ENCODE measurements at regions not wholly inside any gene's neighbourhood (a gene's known extent, or its start where the extent isn't known, plus 50 kb on each side); places are given as distances from the start of the nearest gene placed in this dataset.
"Not testable (repeated sequence)": the region's sequence is repeated elsewhere in the genome, so short reads cannot be mapped to it uniquely, and the experiment has no call there.

GRCh38 chr11:80778941-80779340, 1338.1 kb upstream of the TENM4 start:
- DNase-seq (ENCODE audit: low read depth): no peak

GRCh38 chr11:80778432-80778831, 1337.6 kb upstream of the TENM4 start:
- DNase-seq (ENCODE audit: low read depth): no peak

- DNase-seq (ENCODE audit: low read depth): no peak
Measured at GRCh38 chr11:80773919-80774318, 1333.1 kb upstream of the TENM4 start.

- DNase-seq (ENCODE audit: low read depth): no peak
Measured at GRCh38 chr11:80771017-80771416, 1330.2 kb upstream of the TENM4 start.

- no peak for DNase-seq (ENCODE audit: low read depth)
Measured at GRCh38 chr11:80758787-80759186, 1318.0 kb upstream of the TENM4 start.

GRCh38 chr11:80748207-80748925, 1307.5 kb upstream of the TENM4 start:
- no peak for DNase-seq (ENCODE audit: low read depth)

GRCh38 chr11:80746300-80746699, 1305.5 kb upstream of the TENM4 start:
- no peak for DNase-seq (ENCODE audit: low read depth)

GRCh38 chr11:80745416-80745815, 1304.6 kb upstream of the TENM4 start:
- DNase-seq (ENCODE audit: low read depth): no peak

- DNase-seq (ENCODE audit: low read depth): no peak
Measured at GRCh38 chr11:80733790-80734189, 1293.0 kb upstream of the TENM4 start.

GRCh38 chr11:80733361-80733760, 1292.5 kb upstream of the TENM4 start:
- no peak for DNase-seq (ENCODE audit: low read depth)

GRCh38 chr11:80727315-80727714, 1286.5 kb upstream of the TENM4 start:
- no peak for DNase-seq (ENCODE audit: low read depth)

- no peak for DNase-seq (ENCODE audit: low read depth)
Measured at GRCh38 chr11:80726236-80726635, 1285.4 kb upstream of the TENM4 start.

- no peak for DNase-seq (ENCODE audit: low read depth)
Measured at GRCh38 chr11:80724366-80724765, 1283.5 kb upstream of the TENM4 start.

- DNase-seq (ENCODE audit: low read depth): no peak
Measured at GRCh38 chr11:80722629-80723028, 1281.8 kb upstream of the TENM4 start.

- no peak for DNase-seq (ENCODE audit: low read depth)
Measured at GRCh38 chr11:80720295-80720694, 1279.5 kb upstream of the TENM4 start.

GRCh38 chr11:80719292-80719646, 1278.4 kb upstream of the TENM4 start:
- DNase-seq (ENCODE audit: low read depth): no peak

GRCh38 chr11:80718611-80719291, 1277.9 kb upstream of the TENM4 start:
- DNase-seq (ENCODE audit: low read depth): no peak

- DNase-seq (ENCODE audit: low read depth): no peak
Measured at GRCh38 chr11:80702264-80702663, 1261.4 kb upstream of the TENM4 start.

- no peak for DNase-seq (ENCODE audit: low read depth)
Measured at GRCh38 chr11:80700386-80700785, 1259.6 kb upstream of the TENM4 start.

GRCh38 chr11:80699406-80700177, 1258.8 kb upstream of the TENM4 start:
- not testable (repeated sequence) for DNase-seq (ENCODE audit: low read depth)

GRCh38 chr11:80698637-80699036, 1257.8 kb upstream of the TENM4 start:
- DNase-seq (ENCODE audit: low read depth): no peak

GRCh38 chr11:80694385-80694784, 1253.6 kb upstream of the TENM4 start:
- no peak for DNase-seq (ENCODE audit: low read depth)

GRCh38 chr11:80687941-80688340, 1247.1 kb upstream of the TENM4 start:
- no peak for DNase-seq (ENCODE audit: low read depth)
